HCT116 (cell line): ENCODE measurements at regions not wholly inside any gene's neighbourhood (a gene's known extent, or its start where the extent isn't known, plus 50 kb on each side); places are given as distances from the start of the nearest gene placed in this dataset.
A peak's percentile ranks its signal among the peaks of the same experiment; 100 is the strongest.

Experiments
- ATAC-seq: fragments of 200-7000 bp; cut with Tn5 transposase; 2 replicates; pipeline ENCODE4 v1.9.1; 2020; ENCODE audit warnings: mild to moderate bottlenecking, moderate library complexity
- BruUV-seq: library from RNA; stranded (reverse); fragments of 400-500 nt; replicated peaks from 2 replicates; lab custom pipeline; 2021; lab: Mats Ljungman, UMichigan
- CTCF ChIA-PET: fragments of 300-600 bp; sonication (Branson Sonifier 250); formaldehyde crosslinking; loops from one replicate; lab custom pipeline; 2021; ENCODE audit warnings: antibody characterized with exemption; lab: Charles Lee
- POLR2A ChIA-PET: fragments of 300-600, 350-600 bp; sonication (Branson Sonifier 250); formaldehyde crosslinking; loops from one replicate; lab custom pipeline; 2021; ENCODE audit warnings: antibody characterized with exemption; lab: Charles Lee
- RAD21 ChIA-PET, 2 experiments: fragments of 300-600 bp; sonication (Branson Sonifier 250); formaldehyde crosslinking; loops; one replicate each; lab custom pipeline; 2023; ENCODE audit warnings: low total read pairs in 2 of 2; ENCODE audit not compliant: uncharacterized antibody in 2 of 2, unreplicated experiment in 2 of 2, low non-redundant PET in 1 of 2; lab: Charles Lee
- DNase-seq: peaks from one replicate; pipeline ENCODE4 v3.0.0-alpha.2; 2010; ENCODE audit warnings: low read depth, low spot score
- H2AFZ ChIP-seq: fragments of 200-600 bp; shearing (Covaris generic), sonication (generic); 2 replicates; pipeline ENCODE4 v1.6.1; 2017; ENCODE audit warnings: low read depth, mixed run types, mixed read lengths, antibody characterized with exemption, low read length; ENCODE audit not compliant: poor library complexity, severe bottlenecking
- H3K27ac ChIP-seq: 2 replicates; pipeline ENCODE4 v1.5.1; 2012; ENCODE audit warnings: low read depth, low read length
- H3K27me3 ChIP-seq: fragments of 200-600 bp; sonication (generic); 2 replicates; pipeline ENCODE4 v1.6.1; 2016; ENCODE audit warnings: mixed run types, low read length, mixed read lengths; ENCODE audit not compliant: insufficient read depth
- H3K36me3 ChIP-seq, 2 experiments: fragments of 200-500 bp in 1 of 2; fragments of 200-600 bp in 1 of 2; sonication (Bioruptor generic) in 1 of 2; sonication (generic) in 1 of 2; 2 replicates each; pipeline versions ENCODE4 v1.5.1 to v1.6.1; 2014 to 2016; ENCODE audit warnings: low read length in 2 of 2, inconsistent platforms in 1 of 2, mixed read lengths in 1 of 2, mixed run types in 1 of 2; ENCODE audit not compliant: insufficient read depth in 2 of 2, control insufficient read depth in 1 of 2
- H3K4me1 ChIP-seq, 2 experiments: fragments of 200-600 bp in 1 of 2; sonication (generic) in 1 of 2; 2 replicates each; pipeline versions ENCODE4 v1.5.1 to v1.6.1; 2012 to 2017; ENCODE audit warnings: low read length in 2 of 2, inconsistent platforms in 1 of 2, mild to moderate bottlenecking in 1 of 2, mixed read lengths in 1 of 2, mixed run types in 1 of 2, moderate library complexity in 1 of 2; ENCODE audit not compliant: insufficient read depth in 2 of 2, control insufficient read depth in 1 of 2
- H3K4me2 ChIP-seq: fragments of 200-600 bp; sonication (generic); 2 replicates; pipeline ENCODE4 v1.6.1; 2017; ENCODE audit warnings: mixed run types, low read length, mixed read lengths
- H3K4me3 ChIP-seq, 2 experiments: fragments of 200-600 bp in 1 of 2; sonication (generic) in 1 of 2; replicated peaks in 1 of 2; 2 replicates each; pipeline ENCODE4 v1.5.1; 2011 to 2016; ENCODE audit warnings: low read length in 2 of 2, control low read depth in 1 of 2, low read depth in 1 of 2, mild to moderate bottlenecking in 1 of 2, mixed read lengths in 1 of 2, mixed run types in 1 of 2
- H3K79me2 ChIP-seq: fragments of 200-600 bp; sonication (generic); 2 replicates; pipeline ENCODE4 v1.6.1; 2017; ENCODE audit warnings: mild to moderate bottlenecking, mixed run types, low read length, moderate library complexity, mixed read lengths; ENCODE audit not compliant: insufficient read depth
- H3K9ac ChIP-seq: fragments of 200-600 bp; sonication (generic); 2 replicates; pipeline ENCODE4 v1.6.1; 2016; ENCODE audit warnings: low read length, mixed read lengths
- H3K9me2 ChIP-seq: fragments of 200-600 bp; sonication (generic), shearing (Covaris generic); 2 replicates; pipeline ENCODE4 v1.6.1; 2017; ENCODE audit warnings: mixed run types, mild to moderate bottlenecking, moderate library complexity; ENCODE audit not compliant: insufficient read depth
- H3K9me3 ChIP-seq, 2 experiments: fragments of 200-500 bp in 1 of 2; fragments of 200-600 bp in 1 of 2; sonication (Bioruptor generic) in 1 of 2; sonication (generic) in 1 of 2; 2 replicates each; pipeline ENCODE4 v1.6.1; 2014 to 2017; ENCODE audit warnings: low read length in 2 of 2, mixed read lengths in 2 of 2, inconsistent platforms in 1 of 2, low read depth in 1 of 2, mild to moderate bottlenecking in 1 of 2, mixed run types in 1 of 2, moderate library complexity in 1 of 2; ENCODE audit not compliant: control insufficient read depth in 1 of 2, insufficient read depth in 1 of 2
- H4K20me1 ChIP-seq: fragments of 200-600 bp; sonication (generic), shearing (Covaris generic); 2 replicates; pipeline ENCODE4 v1.6.1; 2017; ENCODE audit warnings: mixed run types, mild to moderate bottlenecking, moderate library complexity; ENCODE audit not compliant: insufficient read depth
- CEBPB ChIP-seq: IDR thresholded peaks from 2 replicates; pipeline ENCODE4 v1.6.1; 2012; ENCODE audit warnings: low read depth
- EGR1 ChIP-seq: IDR thresholded peaks from 2 replicates; pipeline ENCODE4 v1.6.1; 2012; ENCODE audit warnings: low read depth
- EZH2phosphoT487 ChIP-seq: fragments of 200-600 bp; IDR thresholded peaks from 2 replicates; pipeline ENCODE4 v1.6.1; 2018; ENCODE audit warnings: antibody characterized with exemption, borderline replicate concordance
- SP1 ChIP-seq: IDR thresholded peaks from 2 replicates; pipeline ENCODE4 v1.6.1; 2012; ENCODE audit warnings: low read depth
- intact Hi-C: fragments of 100-400 bp; cut with micrococcal nuclease; formaldehyde crosslinking; loops from 2 replicates; pipeline ENCODE4 v1.10.0; 2022
- TF ChIP-seq, protein P1 (sequence below), 3 experiments: fragments of 200-600 bp in 1 of 3; sonication (generic) in 1 of 3; IDR thresholded peaks in 2 of 3; conservative IDR thresholded peaks in 1 of 3; 2 replicates each; pipeline ENCODE4 v1.5.1; 2012 to 2017; ENCODE audit warnings: low read depth in 2 of 3, low read length in 2 of 3, antibody characterized with exemption in 1 of 3, borderline replicate concordance in 1 of 3, control low read depth in 1 of 3, mild to moderate bottlenecking in 1 of 3, mixed read lengths in 1 of 3, mixed run types in 1 of 3, moderate library complexity in 1 of 3; ENCODE audit not compliant: insufficient read depth in 1 of 3
- TF ChIP-seq, protein P2 (sequence below): IDR thresholded peaks from 2 replicates; pipeline ENCODE4 v1.6.1; 2011; ENCODE audit warnings: mild to moderate bottlenecking, low read length, moderate library complexity; ENCODE audit not compliant: insufficient replicate concordance; ENCODE audit errors: extremely low read depth

- POLR2A ChIA-PET, result no interaction called here
- 0 out of 4 replicates have a peak, but pooled peaks cover 0 to 3% of the 10 kb centered on the region in 2 experiments for H3K9me3 ChIP-seq
- no peak for ATAC-seq
- no peak overlapping the region for H3K4me3 ChIP-seq
- no peaks in the 10 kb centered on the region for H3K36me3 ChIP-seq
- H3K4me1 ChIP-seq, result peaks cover 14 to 49% of the 10 kb centered on the region in 2 experiments
- peak overlapping the region; percentile 19; the same call in 1 of the 2 replicates for H3K4me2 ChIP-seq
- CTCF ChIA-PET, result no interaction called here
- no TSS peak for BruUV-seq
- H3K27me3 ChIP-seq, result no peaks in the 10 kb centered on the region
- DNase-seq, result peak; percentile 21
- no peak overlapping the region for H3K27ac ChIP-seq
- intact Hi-C loops, result no loop called here
- H2AFZ ChIP-seq, result no peak overlapping the region
- H4K20me1 ChIP-seq, result no peaks in the 10 kb centered on the region
- H3K79me2 ChIP-seq, result no peaks in the 10 kb centered on the region
- RAD21 ChIA-PET, result no interaction called here
- no peaks in the 10 kb centered on the region for H3K9me2 ChIP-seq
- H3K9ac ChIP-seq, result no peak overlapping the region
- TF ChIP-seq, protein P1, sequence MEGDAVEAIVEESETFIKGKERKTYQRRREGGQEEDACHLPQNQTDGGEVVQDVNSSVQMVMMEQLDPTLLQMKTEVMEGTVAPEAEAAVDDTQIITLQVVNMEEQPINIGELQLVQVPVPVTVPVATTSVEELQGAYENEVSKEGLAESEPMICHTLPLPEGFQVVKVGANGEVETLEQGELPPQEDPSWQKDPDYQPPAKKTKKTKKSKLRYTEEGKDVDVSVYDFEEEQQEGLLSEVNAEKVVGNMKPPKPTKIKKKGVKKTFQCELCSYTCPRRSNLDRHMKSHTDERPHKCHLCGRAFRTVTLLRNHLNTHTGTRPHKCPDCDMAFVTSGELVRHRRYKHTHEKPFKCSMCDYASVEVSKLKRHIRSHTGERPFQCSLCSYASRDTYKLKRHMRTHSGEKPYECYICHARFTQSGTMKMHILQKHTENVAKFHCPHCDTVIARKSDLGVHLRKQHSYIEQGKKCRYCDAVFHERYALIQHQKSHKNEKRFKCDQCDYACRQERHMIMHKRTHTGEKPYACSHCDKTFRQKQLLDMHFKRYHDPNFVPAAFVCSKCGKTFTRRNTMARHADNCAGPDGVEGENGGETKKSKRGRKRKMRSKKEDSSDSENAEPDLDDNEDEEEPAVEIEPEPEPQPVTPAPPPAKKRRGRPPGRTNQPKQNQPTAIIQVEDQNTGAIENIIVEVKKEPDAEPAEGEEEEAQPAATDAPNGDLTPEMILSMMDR (IDR thresholded peaks at IDR 0.05 in 2 of 3, conservative IDR thresholded peaks at IDR 0.05 in 1 of 3; ENCODE audit: borderline replicate concordance in 1 of 3, insufficient read depth in 1 of 3, low read depth in 2 of 3, low read length in 2 of 3), result no peak
- TF ChIP-seq, protein P2, sequence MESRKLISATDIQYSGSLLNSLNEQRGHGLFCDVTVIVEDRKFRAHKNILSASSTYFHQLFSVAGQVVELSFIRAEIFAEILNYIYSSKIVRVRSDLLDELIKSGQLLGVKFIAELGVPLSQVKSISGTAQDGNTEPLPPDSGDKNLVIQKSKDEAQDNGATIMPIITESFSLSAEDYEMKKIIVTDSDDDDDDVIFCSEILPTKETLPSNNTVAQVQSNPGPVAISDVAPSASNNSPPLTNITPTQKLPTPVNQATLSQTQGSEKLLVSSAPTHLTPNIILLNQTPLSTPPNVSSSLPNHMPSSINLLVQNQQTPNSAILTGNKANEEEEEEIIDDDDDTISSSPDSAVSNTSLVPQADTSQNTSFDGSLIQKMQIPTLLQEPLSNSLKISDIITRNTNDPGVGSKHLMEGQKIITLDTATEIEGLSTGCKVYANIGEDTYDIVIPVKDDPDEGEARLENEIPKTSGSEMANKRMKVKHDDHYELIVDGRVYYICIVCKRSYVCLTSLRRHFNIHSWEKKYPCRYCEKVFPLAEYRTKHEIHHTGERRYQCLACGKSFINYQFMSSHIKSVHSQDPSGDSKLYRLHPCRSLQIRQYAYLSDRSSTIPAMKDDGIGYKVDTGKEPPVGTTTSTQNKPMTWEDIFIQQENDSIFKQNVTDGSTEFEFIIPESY, result no peak
- TF ChIP-seq EGR1 (no peak), CEBPB (no peak), SP1 (no peak), EZH2phosphoT487 (no peak)
Observed at GRCh38 chr5:91283899-91284298, 99.2 kb downstream of the ARRDC3 start.
